PC-3 (cell line): ENCODE measurements at regions not wholly inside any gene's neighbourhood (a gene's known extent, or its start where the extent isn't known, plus 50 kb on each side); places are given as distances from the start of the nearest gene placed in this dataset.

Source experiments
- ATAC-seq: fragments of 200-7000 bp; cut with Tn5 transposase; 2 replicates; pipeline ENCODE4 v1.9.1; 2020; ENCODE audit warnings: mild to moderate bottlenecking, moderate library complexity
- BruUV-seq: library from RNA; stranded (reverse); fragments of 400-500 nt; replicated peaks from 2 replicates; lab custom pipeline; 2021; lab: Mats Ljungman, UMichigan
- CTCF ChIA-PET: fragments of 300-600 bp; sonication (Branson Sonifier 250); formaldehyde crosslinking; loops from one replicate; lab custom pipeline; 2022; ENCODE audit warnings: antibody characterized with exemption; lab: Charles Lee
- POLR2A ChIA-PET: fragments of 300-600 bp; sonication (Branson Sonifier 250); formaldehyde crosslinking; loops from one replicate; lab custom pipeline; 2022; ENCODE audit warnings: antibody characterized with exemption; ENCODE audit not compliant: unreplicated experiment; lab: Charles Lee
- DNase-seq: peaks from one replicate; pipeline ENCODE4 v3.0.0-alpha.2; 2015
- H2AFZ ChIP-seq: fragments of 300-600 bp; sonication (generic); 2 replicates; pipeline ENCODE4 v1.6.0; 2016; ENCODE audit warnings: antibody characterized with exemption, low read length
- H3F3A ChIP-seq: fragments of 300-600 bp; sonication (generic); one replicate; pipeline ENCODE4 v1.6.0; 2017; ENCODE audit warnings: antibody characterized with exemption, low read length, control low read depth, mild to moderate bottlenecking; ENCODE audit not compliant: unreplicated experiment
- H3K27ac ChIP-seq: fragments of 300-600 bp; sonication (generic); 2 replicates; pipeline ENCODE4 v1.5.1; 2016; ENCODE audit warnings: mild to moderate bottlenecking, low read length
- H3K27me3 ChIP-seq: fragments of 300-600 bp; sonication (generic); 2 replicates; pipeline ENCODE4 v1.6.1; 2016; ENCODE audit warnings: low read length, mixed read lengths
- H3K36me3 ChIP-seq: fragments of 300-600 bp; sonication (generic); 2 replicates; pipeline ENCODE4 v1.6.1; 2016; ENCODE audit warnings: low read depth, mixed run types, low read length, mixed read lengths
- H3K4me1 ChIP-seq: fragments of 300-600 bp; sonication (generic); 2 replicates; pipeline ENCODE4 v1.5.1; 2016; ENCODE audit warnings: low read length; ENCODE audit not compliant: insufficient read depth
- H3K4me2 ChIP-seq: fragments of 300-600 bp; sonication (generic); 2 replicates; pipeline ENCODE4 v1.6.0; 2016; ENCODE audit warnings: low read length
- H3K4me3 ChIP-seq: fragments of 300-600 bp; sonication (generic); 2 replicates; pipeline ENCODE4 v1.5.1; 2016; ENCODE audit warnings: mild to moderate bottlenecking, low read length, mixed read lengths
- H3K79me2 ChIP-seq: fragments of 300-600 bp; sonication (generic); 2 replicates; pipeline ENCODE4 v1.6.1; 2017; ENCODE audit warnings: low read length, mixed read lengths
- H3K9ac ChIP-seq: fragments of 300-600 bp; sonication (generic); 2 replicates; pipeline ENCODE4 v1.6.0; 2016; ENCODE audit warnings: mild to moderate bottlenecking, low read length
- H3K9me2 ChIP-seq: fragments of 300-600 bp; sonication (generic); replicated peaks from 2 replicates; pipeline ENCODE4 v1.6.1; 2016; ENCODE audit warnings: mixed run types, low read length, mixed read lengths
- H3K9me3 ChIP-seq: fragments of 300-600 bp; sonication (generic); 2 replicates; pipeline ENCODE4 v1.6.1; 2016; ENCODE audit warnings: low read length, mixed read lengths
- H4K20me1 ChIP-seq: fragments of 300-600 bp; sonication (generic); 2 replicates; pipeline ENCODE4 v1.6.1; 2016; ENCODE audit warnings: low read length, mixed read lengths
- CTCF ChIP-seq: fragments of 300-600 bp; sonication (generic); conservative IDR thresholded peaks from 2 replicates; pipeline ENCODE4 v1.5.1; 2017; ENCODE audit warnings: antibody characterized with exemption, low read depth, mild to moderate bottlenecking, low read length
- EZH2 ChIP-seq: fragments of 300-600 bp; sonication (generic); IDR thresholded peaks from one replicate; pipeline ENCODE4 v1.6.1; 2017; ENCODE audit warnings: antibody characterized with exemption, mild to moderate bottlenecking, low read length; ENCODE audit not compliant: unreplicated experiment
- EZH2phosphoT487 ChIP-seq: fragments of 300-600 bp; sonication (generic); IDR thresholded peaks from 2 replicates; pipeline ENCODE4 v1.6.1; 2018; ENCODE audit warnings: mild to moderate bottlenecking, antibody characterized with exemption, low read length, borderline replicate concordance
- intact Hi-C: fragments of 100-400 bp; cut with micrococcal nuclease; formaldehyde crosslinking; loops from 2 replicates; pipeline ENCODE4 v1.9.0; 2023

DNA sequence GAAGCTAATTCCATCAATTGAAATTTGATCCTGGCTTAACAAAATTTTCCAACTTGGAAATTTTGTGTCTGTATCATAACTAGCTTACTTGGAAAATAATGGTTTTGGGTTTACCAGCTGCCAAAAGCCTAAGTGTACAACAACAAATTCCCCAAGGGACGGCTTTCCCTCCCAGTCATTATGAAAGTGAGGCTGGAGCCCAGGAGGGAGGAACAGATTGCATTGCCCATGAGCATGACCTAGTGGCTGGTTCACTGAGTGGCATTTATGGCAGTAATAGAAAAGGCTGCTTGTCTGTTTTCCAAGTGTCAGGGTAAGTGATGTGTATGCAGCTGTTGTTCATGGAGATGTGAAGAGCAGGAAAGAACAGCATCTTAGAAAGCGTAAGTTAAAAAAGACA is 70.8 kb upstream of the HHIP start:
- ChIA-PET POLR2A (no interaction called here), CTCF (no interaction called here)
- H3K27me3 ChIP-seq = no peaks in the 10 kb centered on the region
- H3K9ac ChIP-seq = no peak overlapping the region
- intact Hi-C loops = no loop called here
- H3F3A ChIP-seq = peaks cover 4% of the 10 kb centered on the region
- H3K79me2 ChIP-seq = no peaks in the 10 kb centered on the region
- BruUV-seq = no TSS peak
- no peaks in the 10 kb centered on the region; the same call in 1 of the 2 replicates for H3K9me2 ChIP-seq
- H4K20me1 ChIP-seq = no peaks in the 10 kb centered on the region
- H3K4me1 ChIP-seq = peaks cover 20% of the 10 kb centered on the region
- ATAC-seq (no peak; the same call in 1 of the 2 replicates), DNase-seq (peak; percentile 10)
- no peak overlapping the region for H3K4me2 ChIP-seq
- no peak overlapping the region for H3K27ac ChIP-seq
- H2AFZ ChIP-seq = no peak overlapping the region
- H3K4me3 ChIP-seq = no peak overlapping the region
- no peak for TF ChIP-seq EZH2
- no peak for TF ChIP-seq EZH2phosphoT487
- TF ChIP-seq CTCF = peak; percentile 23; the same call in 1 of the 2 replicates
- no peaks in the 10 kb centered on the region for H3K9me3 ChIP-seq
- no peaks in the 10 kb centered on the region for H3K36me3 ChIP-seq

- H3K27ac ChIP-seq = peak overlapping the region; percentile 28
- no peaks in the 10 kb centered on the region for H3K36me3 ChIP-seq
- CTCF ChIA-PET = no interaction called here
- POLR2A ChIA-PET = no interaction called here
- H3K79me2 ChIP-seq = no peaks in the 10 kb centered on the region
- H3F3A ChIP-seq = peaks cover 16% of the 10 kb centered on the region
- no peak overlapping the region for H3K9ac ChIP-seq
- intact Hi-C loops = no loop called here
- no peak overlapping the region for H3K4me3 ChIP-seq
- DNase-seq (peak; percentile 22), ATAC-seq (no peak)
- H3K4me2 ChIP-seq = no peak overlapping the region
- no peaks in the 10 kb centered on the region for H3K27me3 ChIP-seq
- BruUV-seq = no TSS peak
- TF ChIP-seq CTCF (no peak), EZH2 (no peak), EZH2phosphoT487 (no peak)
- H4K20me1 ChIP-seq = no peaks in the 10 kb centered on the region
- H3K4me1 ChIP-seq = peaks cover 53% of the 10 kb centered on the region
- no peaks in the 10 kb centered on the region for H3K9me3 ChIP-seq
- no peak overlapping the region for H2AFZ ChIP-seq
- no peaks in the 10 kb centered on the region; the same call in 1 of the 2 replicates for H3K9me2 ChIP-seq
These were observed 67.3 kb upstream of the HHIP start for GRCh38 chr4:144578681-144579080.

DNA sequence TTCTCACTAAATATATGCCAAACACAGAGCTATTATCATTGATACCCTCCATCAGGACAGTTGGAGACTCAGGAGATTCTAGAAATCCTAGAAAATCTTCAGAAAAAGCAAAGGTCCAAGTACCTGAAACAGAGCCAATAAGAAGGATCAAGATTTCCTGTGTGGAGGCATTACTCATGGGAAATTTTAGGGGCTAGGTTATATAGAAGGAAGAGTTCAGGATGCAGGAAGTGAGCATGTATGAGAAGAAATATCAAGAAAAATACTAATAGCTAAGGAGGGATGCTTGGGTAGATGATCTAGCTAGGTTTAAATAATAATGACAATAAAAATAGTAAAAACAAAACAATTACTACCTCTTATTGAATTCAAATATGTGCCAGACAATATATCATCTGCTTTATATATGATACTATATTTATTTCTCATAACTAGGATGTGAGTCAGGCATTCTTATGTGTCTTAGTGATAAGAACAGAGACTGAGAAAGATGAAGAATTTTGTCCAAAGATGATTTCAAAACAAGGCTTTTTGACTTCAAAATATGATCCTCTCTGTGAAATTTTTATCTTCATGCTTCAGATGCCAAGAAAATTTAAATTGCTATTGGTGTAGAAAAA is 66.4 kb upstream of the HHIP start:
- Histone ChIP-seq H3K36me3 (no peaks in the 10 kb centered on the region), H3K4me3 (no peak overlapping the region), H3K79me2 (no peaks in the 10 kb centered on the region), H3K4me2 (peak overlapping the region; percentile 4; the same call in 1 of the 2 replicates), H3F3A (peaks cover 16% of the 10 kb centered on the region), H2AFZ (no peak overlapping the region), H3K27me3 (no peaks in the 10 kb centered on the region), H3K4me1 (peaks cover 62% of the 10 kb centered on the region), H3K27ac (peak overlapping the region; percentile 28), H4K20me1 (no peaks in the 10 kb centered on the region), H3K9me3 (no peaks in the 10 kb centered on the region), H3K9me2 (no peaks in the 10 kb centered on the region; the same call in 1 of the 2 replicates), H3K9ac (no peak overlapping the region)
- TF ChIP-seq EZH2 = no peak
- TF ChIP-seq EZH2phosphoT487 = no peak
- POLR2A ChIA-PET = no interaction called here
- BruUV-seq = no TSS peak
- intact Hi-C loops = no loop called here
- CTCF ChIA-PET = no interaction called here
- ATAC-seq (peak; percentile 30; the same call in 1 of the 2 replicates), DNase-seq (peak; percentile 75)
